HG02981 (cell line): ENCODE measurements at regions not wholly inside any gene's neighbourhood (a gene's known extent, or its start where the extent isn't known, plus 50 kb on each side); places are given as distances from the start of the nearest gene placed in this dataset.
"Not testable (repeated sequence)": the region's sequence is repeated elsewhere in the genome, so short reads cannot be mapped to it uniquely, and the experiment has no call there.

Experiments used
- ATAC-seq: cut with Tn5 transposase; IDR thresholded peaks from one replicate; pipeline ENCODE4 v1.9.1; 2021; ENCODE audit warnings: mild to moderate bottlenecking, moderate library complexity; ENCODE audit not compliant: unreplicated experiment

GRCh38 chr6:126890055-126890454 lies 228.4 kb upstream of the RSPO3 start:
- ATAC-seq, result no peak

DNA sequence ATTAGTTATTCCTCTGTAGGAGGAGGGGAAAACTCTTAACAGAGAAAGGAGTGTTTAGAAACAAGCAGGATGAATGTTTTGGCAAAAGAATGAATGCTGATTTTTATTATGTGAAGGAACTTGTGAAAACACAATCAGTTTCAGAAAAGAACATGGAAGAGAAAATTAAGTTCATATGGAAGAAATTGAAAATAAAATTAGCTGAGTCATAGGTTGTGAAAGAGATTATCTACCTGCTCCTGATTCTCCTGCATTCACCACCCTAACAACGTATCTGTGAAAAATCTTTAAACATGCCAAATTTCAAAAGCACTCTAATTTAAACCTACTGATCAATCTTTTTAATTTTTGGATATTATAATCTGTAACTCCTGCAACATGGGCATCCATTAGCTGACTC lies 227.3 kb upstream of the RSPO3 start:
- ATAC-seq, result no peak

GRCh38 chr6:126892869-126893268 lies 225.6 kb upstream of the RSPO3 start:
- not testable (repeated sequence) for ATAC-seq

DNA sequence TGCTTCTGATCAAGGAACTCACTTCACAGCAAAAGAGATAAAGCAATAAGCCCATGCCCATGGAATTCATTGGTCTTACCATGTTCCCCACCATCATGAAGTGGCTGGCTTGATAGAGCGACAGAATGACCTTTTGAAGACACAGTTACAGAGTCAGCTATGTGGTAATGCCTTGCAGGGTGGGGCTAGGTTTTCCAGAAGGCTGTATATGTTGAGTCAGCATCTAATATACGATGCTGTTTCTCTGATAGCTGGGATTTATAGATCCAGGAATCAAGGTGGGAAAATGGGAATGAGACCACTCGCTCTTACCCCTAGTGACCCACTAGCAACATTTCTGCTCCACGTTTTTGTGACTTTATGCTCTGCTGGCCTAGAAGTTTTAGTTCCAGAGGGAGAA lies 220.7 kb upstream of the RSPO3 start:
- no peak for ATAC-seq

DNA sequence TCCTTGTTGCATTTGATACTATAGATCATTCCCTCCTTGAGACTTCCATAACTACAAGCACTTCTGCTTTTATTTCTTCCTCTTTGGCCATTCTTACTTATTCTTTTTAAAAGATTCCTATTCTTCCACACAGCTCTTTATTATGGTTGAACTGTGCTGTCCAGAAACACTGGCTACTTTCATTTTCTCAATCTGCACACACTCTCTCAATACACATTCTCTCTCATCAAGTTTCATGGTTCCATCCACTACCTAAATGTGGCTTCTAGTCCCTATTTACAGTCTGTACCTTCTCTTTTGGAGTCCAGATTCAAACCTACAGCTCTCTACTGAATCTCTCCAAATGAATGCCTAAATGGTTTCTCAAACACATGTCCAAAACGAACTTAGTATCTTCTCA lies 214.3 kb upstream of the RSPO3 start:
- no peak for ATAC-seq

DNA sequence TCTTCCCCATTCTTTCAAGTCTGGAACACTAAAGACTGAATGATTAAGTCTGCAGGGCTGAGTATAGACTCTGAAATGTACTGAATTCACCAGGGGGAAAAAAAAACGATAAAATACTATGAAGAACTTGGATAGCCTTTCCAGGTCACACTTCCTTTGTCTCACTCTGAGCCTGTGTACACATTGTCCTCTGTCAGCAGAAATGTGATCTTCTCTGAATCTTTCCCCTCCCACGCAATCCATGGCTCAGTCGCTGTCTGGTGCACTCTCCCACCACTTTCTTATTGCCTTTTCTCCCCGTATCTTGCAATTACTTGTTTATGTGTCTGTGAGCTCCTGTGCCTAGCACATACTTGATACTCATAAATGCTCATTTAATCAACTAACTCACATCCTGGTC lies 212.6 kb upstream of the RSPO3 start:
- no peak for ATAC-seq

DNA sequence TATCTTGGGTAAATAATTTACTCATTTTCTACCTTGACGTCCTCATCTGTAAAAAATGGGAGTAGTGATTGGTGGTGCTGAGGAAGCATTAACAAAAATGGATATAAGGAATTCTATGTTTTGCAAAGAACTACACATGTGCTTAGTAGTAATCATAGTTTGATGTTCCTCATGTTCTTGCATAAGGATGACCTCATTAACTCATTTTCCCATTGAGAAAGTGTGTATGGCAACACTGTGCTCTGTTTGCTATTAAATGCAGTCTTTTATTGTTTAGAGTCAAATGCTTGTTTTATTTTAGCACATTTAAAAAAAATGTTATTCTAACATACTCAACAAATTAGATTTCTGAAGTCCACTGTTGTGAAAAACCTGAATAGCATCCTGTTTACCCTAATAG lies 211.2 kb upstream of the RSPO3 start:
- no peak for ATAC-seq

- ATAC-seq, result no peak
Observed at GRCh38 chr6:126907996-126908395, 210.5 kb upstream of the RSPO3 start.

GRCh38 chr6:126909493-126909892 lies 209.0 kb upstream of the RSPO3 start:
- no peak for ATAC-seq

- ATAC-seq, result no peak
Observed at GRCh38 chr6:126913651-126914050, 204.8 kb upstream of the RSPO3 start.

GRCh38 chr6:126914172-126914571 lies 204.3 kb upstream of the RSPO3 start:
- no peak for ATAC-seq

GRCh38 chr6:126914801-126915200 lies 203.7 kb upstream of the RSPO3 start:
- ATAC-seq, result no peak

GRCh38 chr6:126919947-126920346 lies 198.5 kb upstream of the RSPO3 start:
- no peak for ATAC-seq

- no peak for ATAC-seq
Observed at GRCh38 chr6:126923807-126924206, 194.7 kb upstream of the RSPO3 start.

DNA sequence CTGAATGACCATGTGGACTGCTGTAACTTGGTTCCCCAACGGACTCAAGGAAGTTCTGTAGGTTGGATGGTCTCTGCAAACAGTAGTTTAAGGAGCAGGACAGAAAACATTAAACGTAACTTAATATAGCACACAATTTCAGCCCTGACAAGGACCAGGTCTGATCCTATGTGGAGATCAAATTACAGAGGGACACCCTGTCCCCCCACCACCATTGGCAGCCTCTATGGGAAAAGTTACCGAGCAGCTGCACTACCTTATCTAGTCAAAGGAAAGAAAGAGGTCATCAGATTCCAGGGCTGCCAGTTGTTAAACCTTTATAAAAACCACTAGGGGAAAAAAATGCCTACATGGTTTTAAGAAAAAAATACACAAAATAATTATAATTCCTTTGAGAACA lies 191.5 kb upstream of the RSPO3 start:
- ATAC-seq, result no peak

DNA sequence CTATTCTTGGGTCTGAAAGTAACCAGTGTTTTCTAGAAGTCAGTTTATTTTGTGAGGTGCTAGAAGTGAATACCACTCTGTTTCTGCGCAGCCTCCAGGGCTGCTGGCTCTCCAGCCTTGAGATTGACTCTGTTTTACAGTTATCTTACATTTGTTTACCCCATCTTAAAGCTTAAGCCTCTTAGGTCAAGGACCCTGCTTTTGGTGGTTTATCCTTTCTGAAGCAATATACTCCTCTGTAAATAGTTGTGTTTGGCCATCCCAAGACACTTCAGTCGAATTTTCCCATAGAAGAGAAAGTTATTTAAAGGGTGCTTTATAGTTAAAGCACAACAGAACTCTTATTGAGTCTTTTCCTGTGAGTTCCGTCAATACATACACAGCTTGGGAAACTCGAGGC lies 190.6 kb upstream of the RSPO3 start:
- ATAC-seq, result no peak

GRCh38 chr6:126937426-126937825 lies 181.0 kb upstream of the RSPO3 start:
- ATAC-seq, result no peak

- no peak for ATAC-seq
Observed at GRCh38 chr6:126939784-126940183, 178.7 kb upstream of the RSPO3 start.

DNA sequence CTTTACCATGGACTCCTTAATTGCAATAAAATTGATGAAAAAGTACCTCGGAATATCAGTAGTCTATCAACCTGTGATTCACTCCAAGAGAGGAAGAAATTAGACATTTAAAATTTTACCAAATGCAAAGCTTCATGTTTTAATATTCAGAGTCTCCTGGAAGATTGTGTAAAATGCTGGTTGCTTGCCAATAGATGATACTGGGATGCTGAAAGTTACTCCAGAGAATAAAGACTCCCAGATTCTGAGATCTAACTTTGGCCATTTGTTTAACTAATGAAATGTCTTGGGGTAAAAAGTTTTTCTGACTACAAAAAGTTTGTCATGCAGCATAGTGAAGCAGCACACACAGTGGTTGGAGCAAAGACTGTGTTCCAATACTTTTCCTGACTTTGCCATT lies 176.7 kb upstream of the RSPO3 start:
- no peak for ATAC-seq

DNA sequence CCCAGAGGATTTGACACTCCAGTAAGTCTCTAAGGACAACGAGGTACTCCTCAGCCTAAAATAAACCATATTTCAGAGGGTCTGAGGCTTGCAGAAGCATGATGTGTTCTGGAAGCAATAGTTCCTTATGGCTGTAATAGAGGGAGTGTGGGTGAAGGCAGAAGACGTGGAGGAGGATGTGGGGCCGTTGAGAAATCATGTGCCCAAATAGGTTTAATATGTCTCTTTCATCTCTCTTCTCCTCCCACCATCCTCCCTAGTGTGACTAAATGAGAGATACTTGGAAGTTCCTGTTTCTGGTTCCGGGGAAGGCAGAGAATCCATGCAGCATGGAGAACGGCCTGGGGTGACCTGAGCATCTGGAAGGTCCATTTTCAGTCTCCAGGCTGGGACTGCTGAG lies 174.0 kb upstream of the RSPO3 start:
- ATAC-seq, result no peak

DNA sequence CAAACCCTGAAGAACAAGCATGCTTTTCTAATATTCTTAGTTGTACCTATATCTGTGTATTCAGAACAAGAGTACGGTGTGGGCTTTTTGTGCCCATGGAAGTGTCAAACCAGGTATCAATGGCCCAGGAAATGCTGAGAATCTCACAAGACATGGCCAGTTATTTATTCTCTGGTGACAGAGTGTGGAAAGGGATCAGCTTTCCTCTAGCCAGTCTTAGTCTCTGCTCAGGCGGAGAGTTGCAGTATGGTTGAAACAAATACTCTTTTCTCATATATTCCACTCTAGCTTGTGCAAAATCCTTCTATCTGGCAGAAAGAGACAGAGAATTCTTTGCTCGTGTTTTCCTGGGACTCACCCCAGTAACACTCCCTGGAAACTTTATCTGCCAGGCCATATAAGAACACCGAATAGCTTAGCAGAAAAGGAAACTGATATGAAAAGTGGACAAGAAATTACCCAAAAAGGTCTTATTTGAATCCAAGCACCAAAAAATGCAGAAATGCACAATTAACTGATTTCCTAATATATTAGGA lies 173.3 kb upstream of the RSPO3 start:
- ATAC-seq, result no peak

GRCh38 chr6:126945812-126946360 lies 172.6 kb upstream of the RSPO3 start:
- no peak for ATAC-seq

DNA sequence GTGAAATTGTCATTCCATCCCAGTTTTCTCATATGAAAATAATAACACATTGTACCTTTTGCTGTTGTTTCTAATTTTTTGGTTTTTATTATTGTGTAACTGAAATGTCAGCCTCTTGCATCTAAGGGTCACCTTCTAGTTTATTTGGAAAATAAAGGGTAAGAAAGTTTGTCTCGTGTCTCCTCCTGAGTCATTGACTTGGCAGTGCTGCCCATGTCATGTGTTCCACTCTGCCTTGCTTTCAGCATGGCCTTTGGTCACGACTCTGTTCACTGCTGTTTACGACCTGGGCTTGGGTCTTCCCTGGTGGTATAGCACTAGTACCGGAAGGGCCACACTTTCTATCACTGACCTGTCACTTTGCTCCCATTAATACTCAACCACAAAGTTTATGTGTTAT lies 171.4 kb upstream of the RSPO3 start:
- ATAC-seq, result no peak
